HFFc6 (cell line): ENCODE measurements at regions not wholly inside any gene's neighbourhood (a gene's known extent, or its start where the extent isn't known, plus 50 kb on each side); places are given as distances from the start of the nearest gene placed in this dataset.

Source experiments
- DNase-seq: peaks from one replicate; pipeline ENCODE4 v3.0.0-alpha.2; 2018
- H3K27ac Mint-ChIP-seq: 2 replicates; pipeline ENCODE4 v1.8.0; 2020; ENCODE audit warnings: mild to moderate bottlenecking, mixed read lengths
- H3K27me3 Mint-ChIP-seq: 2 replicates; pipeline ENCODE4 v1.8.0; 2021; ENCODE audit warnings: mild to moderate bottlenecking, moderate library complexity, mixed read lengths; ENCODE audit not compliant: insufficient read depth
- H3K36me3 Mint-ChIP-seq: 2 replicates; pipeline ENCODE4 v1.8.0; 2021; ENCODE audit warnings: low read depth, mixed read lengths
- H3K4me1 Mint-ChIP-seq: 2 replicates; pipeline ENCODE4 v1.8.0; 2020; ENCODE audit warnings: low read depth, mixed read lengths
- H3K4me3 Mint-ChIP-seq: 2 replicates; pipeline ENCODE4 v1.8.0; 2020; ENCODE audit warnings: mild to moderate bottlenecking, moderate library complexity, mixed read lengths
- H3K9me3 Mint-ChIP-seq: 2 replicates; pipeline ENCODE4 v1.8.0; 2020; ENCODE audit warnings: mild to moderate bottlenecking, mixed read lengths
- TF ChIP-seq, protein P1 (sequence below): fragments of 200-600 bp; sonication (generic); IDR thresholded peaks from 2 replicates; pipeline ENCODE4 v1.5.0; 2021; ENCODE audit warnings: antibody characterized with exemption, mild to moderate bottlenecking

- Mint-ChIP-seq H3K27ac (no peak overlapping the region), H3K4me3 (no peak overlapping the region), H3K36me3 (peaks cover 3% of the 10 kb centered on the region; the same call in 1 of the 2 replicates), H3K27me3 (no peaks in the 10 kb centered on the region), H3K4me1 (peaks cover 23% of the 10 kb centered on the region), H3K9me3 (no peaks in the 10 kb centered on the region)
- no peak for DNase-seq
- TF ChIP-seq, protein P1, sequence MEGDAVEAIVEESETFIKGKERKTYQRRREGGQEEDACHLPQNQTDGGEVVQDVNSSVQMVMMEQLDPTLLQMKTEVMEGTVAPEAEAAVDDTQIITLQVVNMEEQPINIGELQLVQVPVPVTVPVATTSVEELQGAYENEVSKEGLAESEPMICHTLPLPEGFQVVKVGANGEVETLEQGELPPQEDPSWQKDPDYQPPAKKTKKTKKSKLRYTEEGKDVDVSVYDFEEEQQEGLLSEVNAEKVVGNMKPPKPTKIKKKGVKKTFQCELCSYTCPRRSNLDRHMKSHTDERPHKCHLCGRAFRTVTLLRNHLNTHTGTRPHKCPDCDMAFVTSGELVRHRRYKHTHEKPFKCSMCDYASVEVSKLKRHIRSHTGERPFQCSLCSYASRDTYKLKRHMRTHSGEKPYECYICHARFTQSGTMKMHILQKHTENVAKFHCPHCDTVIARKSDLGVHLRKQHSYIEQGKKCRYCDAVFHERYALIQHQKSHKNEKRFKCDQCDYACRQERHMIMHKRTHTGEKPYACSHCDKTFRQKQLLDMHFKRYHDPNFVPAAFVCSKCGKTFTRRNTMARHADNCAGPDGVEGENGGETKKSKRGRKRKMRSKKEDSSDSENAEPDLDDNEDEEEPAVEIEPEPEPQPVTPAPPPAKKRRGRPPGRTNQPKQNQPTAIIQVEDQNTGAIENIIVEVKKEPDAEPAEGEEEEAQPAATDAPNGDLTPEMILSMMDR = no peak
Measured at GRCh38 chr6:106003268-106003987, 82.7 kb upstream of the PRDM1 start.

DNA sequence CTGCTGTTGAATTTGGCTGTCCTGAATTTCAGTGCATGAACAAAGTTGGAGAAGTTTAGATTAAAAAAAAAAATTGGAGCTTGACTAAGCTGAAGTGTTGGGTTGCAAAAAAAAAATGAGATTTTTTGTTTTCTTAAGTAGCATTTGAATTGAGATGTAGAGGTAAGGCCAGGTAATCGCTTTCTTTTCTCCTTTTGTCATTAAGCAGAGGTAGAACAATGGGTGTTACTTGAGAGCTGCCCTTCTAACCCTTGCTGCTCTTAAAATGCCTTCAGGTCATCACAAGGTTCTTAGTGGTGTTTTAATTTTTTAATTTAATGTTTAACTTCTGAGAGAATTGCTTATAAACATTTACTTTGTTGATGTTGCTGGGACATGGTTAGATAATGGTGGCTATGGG, 84.1 kb upstream of the PRDM1 start:
- Mint-ChIP-seq H3K9me3 (no peaks in the 10 kb centered on the region), H3K36me3 (peaks cover 3% of the 10 kb centered on the region; the same call in 1 of the 2 replicates), H3K27me3 (no peaks in the 10 kb centered on the region), H3K4me3 (no peak overlapping the region), H3K27ac (no peak overlapping the region), H3K4me1 (peaks cover 23% of the 10 kb centered on the region)
- no peak for DNase-seq
- TF ChIP-seq, protein P1 = no peak

DNA sequence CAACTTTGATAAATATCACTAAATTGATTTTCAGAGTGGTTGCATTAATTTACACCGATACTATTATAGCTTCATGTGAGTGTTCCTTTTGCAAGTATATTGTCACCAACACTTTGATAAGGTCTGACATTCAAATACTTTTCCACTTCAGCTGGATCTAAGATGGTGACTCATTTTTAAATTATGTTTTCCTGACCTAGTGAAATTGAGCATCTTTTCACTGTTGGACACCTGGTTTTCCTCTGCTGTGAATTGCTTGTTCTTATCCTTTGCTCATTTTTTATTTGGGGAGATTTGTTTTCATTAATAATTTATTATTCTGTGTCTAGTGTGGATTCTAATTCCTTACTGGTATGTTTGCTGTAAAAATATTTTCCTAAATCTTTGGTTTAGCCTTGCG, 85.2 kb upstream of the PRDM1 start:
- Mint-ChIP-seq H3K27ac (no peak overlapping the region), H3K27me3 (no peaks in the 10 kb centered on the region), H3K9me3 (no peaks in the 10 kb centered on the region), H3K4me1 (peaks cover 24% of the 10 kb centered on the region), H3K4me3 (no peak overlapping the region), H3K36me3 (no peaks in the 10 kb centered on the region)
- TF ChIP-seq, protein P1 = no peak
- DNase-seq = no peak

DNA sequence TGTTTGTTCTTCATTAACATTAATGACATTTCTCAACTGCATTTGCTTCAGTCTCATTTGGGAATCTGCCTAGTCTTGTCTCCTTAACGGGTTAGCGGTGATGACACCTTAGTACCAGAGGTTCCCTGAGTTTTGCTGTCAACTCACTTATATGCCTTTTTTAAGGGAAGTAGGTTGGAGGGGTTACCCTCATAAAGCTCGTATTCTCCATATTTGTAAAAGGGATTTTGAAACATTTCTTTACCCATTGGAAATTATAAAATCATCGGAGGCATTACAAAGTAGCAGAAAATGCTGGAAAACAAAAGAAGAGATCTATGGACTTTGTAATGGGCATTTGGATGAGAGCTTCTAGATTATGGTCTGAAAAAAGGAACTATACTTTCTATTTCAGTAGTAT, 88.7 kb upstream of the PRDM1 start:
- no peak for DNase-seq
- TF ChIP-seq, protein P1 = no peak
- Mint-ChIP-seq H3K4me3 (no peak overlapping the region), H3K4me1 (peaks cover 31% of the 10 kb centered on the region), H3K36me3 (peaks cover 9% of the 10 kb centered on the region; the same call in 1 of the 2 replicates), H3K27ac (no peak overlapping the region), H3K27me3 (no peaks in the 10 kb centered on the region), H3K9me3 (no peaks in the 10 kb centered on the region)

DNA sequence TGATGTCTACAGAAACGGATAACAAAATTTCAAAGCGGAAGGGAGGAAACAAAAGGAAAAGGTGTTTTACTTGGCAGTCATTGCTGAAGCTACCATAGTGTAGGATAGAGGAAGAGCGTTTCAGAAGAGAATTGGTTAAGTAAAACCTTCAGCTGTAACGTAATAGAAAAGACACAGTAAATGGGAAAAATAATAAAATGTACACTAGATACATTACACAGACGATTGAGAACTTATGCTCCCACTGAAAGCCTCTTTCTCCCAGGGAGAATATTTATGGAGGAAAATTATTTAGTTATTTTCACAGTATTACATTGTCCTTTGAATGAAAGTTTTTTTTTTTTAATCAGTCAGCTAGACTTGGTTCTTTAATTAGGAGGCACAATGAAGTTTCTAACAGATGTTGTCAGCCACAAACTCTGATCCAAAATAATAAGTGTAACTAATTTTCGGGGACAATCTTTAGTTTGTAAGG, 90.7 kb upstream of the PRDM1 start:
- Mint-ChIP-seq H3K27ac (peak overlapping the region; percentile 97), H3K36me3 (peaks cover 9% of the 10 kb centered on the region; the same call in 1 of the 2 replicates), H3K4me1 (peaks cover 44% of the 10 kb centered on the region), H3K27me3 (no peaks in the 10 kb centered on the region; the same call in 1 of the 2 replicates), H3K9me3 (no peaks in the 10 kb centered on the region), H3K4me3 (peak overlapping the region; percentile 95)
- DNase-seq = no peak
- TF ChIP-seq, protein P1 = no peak
